ENCODE measurements at regions not wholly inside any gene's neighbourhood (a gene's known extent, or its start where the extent isn't known, plus 50 kb on each side); places are given as distances from the start of the nearest gene placed in this dataset.

- Histone ChIP-seq H3K36me3 (replicated peaks in 1 of 2; ENCODE audit: control insufficient read depth in 2 of 2, insufficient read depth in 2 of 2, low read length in 2 of 2) (no peaks in the 10 kb centered on the region), H2AK5ac (ENCODE audit: low read depth, low read length) (no peak overlapping the region), H2BK120ac (ENCODE audit: low read depth, low read length) (no peak overlapping the region), H3K27me3 (ENCODE audit: control insufficient read depth in 3 of 3, insufficient read depth in 3 of 3, low read depth in 1 of 3, low read length in 3 of 3) (no peaks in the 10 kb centered on the region), H4K91ac (ENCODE audit: low read depth, low read length, poor library complexity) (no peak overlapping the region), H3K14ac (ENCODE audit: low read length) (no peak overlapping the region), H3K4me3 (ENCODE audit: low read length in 2 of 2) (no peak overlapping the region), H4K8ac (ENCODE audit: low read depth, low read length) (no peak overlapping the region), H3K9ac (ENCODE audit: low read depth, low read length, poor library complexity) (no peak overlapping the region), H3K27ac (replicated peaks; ENCODE audit: low read length) (peak overlapping the region; percentile 72), H3K4me2 (ENCODE audit: insufficient read depth, low read length, poor library complexity, severe bottlenecking) (no peak overlapping the region), H3K18ac (ENCODE audit: low read length) (no peak overlapping the region), H2BK15ac (ENCODE audit: low read length) (no peak overlapping the region), H3K4ac (ENCODE audit: low read length) (no peak overlapping the region), H2AFZ (ENCODE audit: low read length) (no peak overlapping the region), H3K4me1 (ENCODE audit: control insufficient read depth in 2 of 2, insufficient read depth in 1 of 2, low read depth in 1 of 2, low read length in 2 of 2) (peaks cover 10 to 35% of the 10 kb centered on the region in 2 donors), H3K79me1 (ENCODE audit: low read depth, low read length) (no peaks in the 10 kb centered on the region), H3K9me3 (replicated peaks in 1 of 2; ENCODE audit: control insufficient read depth in 2 of 2, insufficient read depth in 1 of 2, low read depth in 1 of 2, low read length in 2 of 2) (peaks cover 2 to 11% of the 10 kb centered on the region in 2 donors), H2BK12ac (ENCODE audit: low read length) (no peak overlapping the region), H3K23ac (ENCODE audit: low read depth, low read length, poor library complexity) (no peak overlapping the region), H2BK5ac (ENCODE audit: low read length) (no peak overlapping the region)
- no CpG with 5 or more reads among the region's 6 CpGs for WGBS, 2 donors (ENCODE audit: extremely low coverage in 2 of 2, insufficient read length in 2 of 2, insufficient replicate concordance in 1 of 2)
- DNase-seq (ENCODE audit: low spot score) = peak; percentile 56
Measured at GRCh38 chr4:165610679-165611437, 232.1 kb downstream of the CPE start.

- H3K27ac ChIP-seq (replicated peaks; ENCODE audit: low read length) = no peak overlapping the region
- H3K4me3 ChIP-seq (ENCODE audit: low read length in 2 of 2) = no peak overlapping the region
- H3K9ac ChIP-seq (ENCODE audit: low read depth, low read length, poor library complexity) = no peak overlapping the region
- peaks cover 10 to 35% of the 10 kb centered on the region in 2 donors for H3K4me1 ChIP-seq (ENCODE audit: control insufficient read depth in 2 of 2, insufficient read depth in 1 of 2, low read depth in 1 of 2, low read length in 2 of 2)
- no peak overlapping the region for H3K14ac ChIP-seq (ENCODE audit: low read length)
- H3K79me1 ChIP-seq (ENCODE audit: low read depth, low read length) = no peaks in the 10 kb centered on the region
- no peak overlapping the region for H2AFZ ChIP-seq (ENCODE audit: low read length)
- no peak overlapping the region for H2BK12ac ChIP-seq (ENCODE audit: low read length)
- H3K27me3 ChIP-seq (ENCODE audit: control insufficient read depth in 3 of 3, insufficient read depth in 3 of 3, low read depth in 1 of 3, low read length in 3 of 3) = no peaks in the 10 kb centered on the region
- no peak overlapping the region for H4K91ac ChIP-seq (ENCODE audit: low read depth, low read length, poor library complexity)
- H2BK15ac ChIP-seq (ENCODE audit: low read length) = no peak overlapping the region
- no CpG with 5 or more reads among the region's 1 CpG for WGBS, 2 donors (ENCODE audit: extremely low coverage in 2 of 2, insufficient read length in 2 of 2, insufficient replicate concordance in 1 of 2)
- no peaks in the 10 kb centered on the region for H3K36me3 ChIP-seq (replicated peaks in 1 of 2; ENCODE audit: control insufficient read depth in 2 of 2, insufficient read depth in 2 of 2, low read length in 2 of 2)
- H2BK120ac ChIP-seq (ENCODE audit: low read depth, low read length) = no peak overlapping the region
- H3K4ac ChIP-seq (ENCODE audit: low read length) = no peak overlapping the region
- H3K18ac ChIP-seq (ENCODE audit: low read length) = no peak overlapping the region
- no peak overlapping the region for H2AK5ac ChIP-seq (ENCODE audit: low read depth, low read length)
- H2BK5ac ChIP-seq (ENCODE audit: low read length) = no peak overlapping the region
- DNase-seq (ENCODE audit: low spot score) = no peak
- H4K8ac ChIP-seq (ENCODE audit: low read depth, low read length) = no peak overlapping the region
- no peak overlapping the region for H3K23ac ChIP-seq (ENCODE audit: low read depth, low read length, poor library complexity)
- no peak overlapping the region for H3K4me2 ChIP-seq (ENCODE audit: insufficient read depth, low read length, poor library complexity, severe bottlenecking)
- peaks cover 2 to 13% of the 10 kb centered on the region in 2 donors for H3K9me3 ChIP-seq (replicated peaks in 1 of 2; ENCODE audit: control insufficient read depth in 2 of 2, insufficient read depth in 1 of 2, low read depth in 1 of 2, low read length in 2 of 2)
Measured at GRCh38 chr4:165612936-165613335, 234.1 kb downstream of the CPE start.

- no peak overlapping the region for H4K91ac ChIP-seq (ENCODE audit: low read depth, low read length, poor library complexity)
- no peak overlapping the region for H2BK15ac ChIP-seq (ENCODE audit: low read length)
- no CpG with 5 or more reads among the region's 2 CpGs for WGBS, 2 donors (ENCODE audit: extremely low coverage in 2 of 2, insufficient read length in 2 of 2, insufficient replicate concordance in 1 of 2)
- no peak overlapping the region for H3K14ac ChIP-seq (ENCODE audit: low read length)
- H2BK12ac ChIP-seq (ENCODE audit: low read length) = no peak overlapping the region
- H3K4me2 ChIP-seq (ENCODE audit: insufficient read depth, low read length, poor library complexity, severe bottlenecking) = no peak overlapping the region
- DNase-seq (ENCODE audit: low spot score) = no peak
- no peaks in the 10 kb centered on the region for H3K36me3 ChIP-seq (replicated peaks in 1 of 2; ENCODE audit: control insufficient read depth in 2 of 2, insufficient read depth in 2 of 2, low read length in 2 of 2)
- H3K4me1 ChIP-seq (ENCODE audit: control insufficient read depth in 2 of 2, insufficient read depth in 1 of 2, low read depth in 1 of 2, low read length in 2 of 2) = peaks cover 10 to 35% of the 10 kb centered on the region in 2 donors
- H2BK5ac ChIP-seq (ENCODE audit: low read length) = no peak overlapping the region
- H3K9ac ChIP-seq (ENCODE audit: low read depth, low read length, poor library complexity) = no peak overlapping the region
- no peak overlapping the region for H2AK5ac ChIP-seq (ENCODE audit: low read depth, low read length)
- peaks cover 2 to 17% of the 10 kb centered on the region in 2 donors for H3K9me3 ChIP-seq (replicated peaks in 1 of 2; ENCODE audit: control insufficient read depth in 2 of 2, insufficient read depth in 1 of 2, low read depth in 1 of 2, low read length in 2 of 2)
- H3K4ac ChIP-seq (ENCODE audit: low read length) = no peak overlapping the region
- no peak overlapping the region for H3K18ac ChIP-seq (ENCODE audit: low read length)
- H3K4me3 ChIP-seq (ENCODE audit: low read length in 2 of 2) = no peak overlapping the region
- H3K27ac ChIP-seq (replicated peaks; ENCODE audit: low read length) = no peak overlapping the region
- H3K79me1 ChIP-seq (ENCODE audit: low read depth, low read length) = no peaks in the 10 kb centered on the region
- H3K27me3 ChIP-seq (ENCODE audit: control insufficient read depth in 3 of 3, insufficient read depth in 3 of 3, low read depth in 1 of 3, low read length in 3 of 3) = no peaks in the 10 kb centered on the region
- H2AFZ ChIP-seq (ENCODE audit: low read length) = no peak overlapping the region
- no peak overlapping the region for H4K8ac ChIP-seq (ENCODE audit: low read depth, low read length)
- H3K23ac ChIP-seq (ENCODE audit: low read depth, low read length, poor library complexity) = no peak overlapping the region
- H2BK120ac ChIP-seq (ENCODE audit: low read depth, low read length) = no peak overlapping the region
Measured at GRCh38 chr4:165613581-165613980, 234.8 kb downstream of the CPE start.

GRCh38 chr4:165620913-165621312, 242.1 kb downstream of the CPE start:
- H4K8ac ChIP-seq (ENCODE audit: low read depth, low read length) = no peak overlapping the region
- no peaks in the 10 kb centered on the region for H3K27me3 ChIP-seq (ENCODE audit: control insufficient read depth in 3 of 3, insufficient read depth in 3 of 3, low read depth in 1 of 3, low read length in 3 of 3)
- H3K9me3 ChIP-seq (replicated peaks in 1 of 2; ENCODE audit: control insufficient read depth in 2 of 2, insufficient read depth in 1 of 2, low read depth in 1 of 2, low read length in 2 of 2) = peaks cover 0 to 12% of the 10 kb centered on the region in 2 donors
- WGBS, 2 donors (ENCODE audit: extremely low coverage in 2 of 2, insufficient read length in 2 of 2, insufficient replicate concordance in 1 of 2) = no CpG with 5 or more reads among the region's 3 CpGs
- H2BK5ac ChIP-seq (ENCODE audit: low read length) = no peak overlapping the region
- no peak overlapping the region for H3K4ac ChIP-seq (ENCODE audit: low read length)
- no peak overlapping the region for H3K27ac ChIP-seq (replicated peaks; ENCODE audit: low read length)
- no peak overlapping the region for H2AFZ ChIP-seq (ENCODE audit: low read length)
- no peak overlapping the region for H2BK15ac ChIP-seq (ENCODE audit: low read length)
- H3K23ac ChIP-seq (ENCODE audit: low read depth, low read length, poor library complexity) = no peak overlapping the region
- no peaks in the 10 kb centered on the region for H3K79me1 ChIP-seq (ENCODE audit: low read depth, low read length)
- H3K14ac ChIP-seq (ENCODE audit: low read length) = no peak overlapping the region
- DNase-seq (ENCODE audit: low spot score) = no peak
- no peaks in the 10 kb centered on the region for H3K36me3 ChIP-seq (replicated peaks in 1 of 2; ENCODE audit: control insufficient read depth in 2 of 2, insufficient read depth in 2 of 2, low read length in 2 of 2)
- no peak overlapping the region for H3K4me3 ChIP-seq (ENCODE audit: low read length in 2 of 2)
- no peak overlapping the region for H2BK12ac ChIP-seq (ENCODE audit: low read length)
- no peaks in the 10 kb centered on the region for H3K4me1 ChIP-seq (ENCODE audit: control insufficient read depth in 2 of 2, insufficient read depth in 1 of 2, low read depth in 1 of 2, low read length in 2 of 2)
- no peak overlapping the region for H2AK5ac ChIP-seq (ENCODE audit: low read depth, low read length)
- no peak overlapping the region for H4K91ac ChIP-seq (ENCODE audit: low read depth, low read length, poor library complexity)
- H2BK120ac ChIP-seq (ENCODE audit: low read depth, low read length) = no peak overlapping the region
- H3K18ac ChIP-seq (ENCODE audit: low read length) = no peak overlapping the region
- no peak overlapping the region for H3K9ac ChIP-seq (ENCODE audit: low read depth, low read length, poor library complexity)
- no peak overlapping the region for H3K4me2 ChIP-seq (ENCODE audit: insufficient read depth, low read length, poor library complexity, severe bottlenecking)

Data from neuronal stem cell (in vitro differentiated cells).